GM11168 (cell line): ENCODE measurements at regions not wholly inside any gene's neighbourhood (a gene's known extent, or its start where the extent isn't known, plus 50 kb on each side); places are given as distances from the start of the nearest gene placed in this dataset.

ENCODE experiments used
- in situ Hi-C: fragments of 300-500 bp; cut with MboI; formaldehyde crosslinking; loops from one replicate; pipeline ENCODE4 v1.12.0; 2022; ENCODE audit warnings: low sequenced_read_pairs; ENCODE audit not compliant: unreplicated experiment

DNA sequence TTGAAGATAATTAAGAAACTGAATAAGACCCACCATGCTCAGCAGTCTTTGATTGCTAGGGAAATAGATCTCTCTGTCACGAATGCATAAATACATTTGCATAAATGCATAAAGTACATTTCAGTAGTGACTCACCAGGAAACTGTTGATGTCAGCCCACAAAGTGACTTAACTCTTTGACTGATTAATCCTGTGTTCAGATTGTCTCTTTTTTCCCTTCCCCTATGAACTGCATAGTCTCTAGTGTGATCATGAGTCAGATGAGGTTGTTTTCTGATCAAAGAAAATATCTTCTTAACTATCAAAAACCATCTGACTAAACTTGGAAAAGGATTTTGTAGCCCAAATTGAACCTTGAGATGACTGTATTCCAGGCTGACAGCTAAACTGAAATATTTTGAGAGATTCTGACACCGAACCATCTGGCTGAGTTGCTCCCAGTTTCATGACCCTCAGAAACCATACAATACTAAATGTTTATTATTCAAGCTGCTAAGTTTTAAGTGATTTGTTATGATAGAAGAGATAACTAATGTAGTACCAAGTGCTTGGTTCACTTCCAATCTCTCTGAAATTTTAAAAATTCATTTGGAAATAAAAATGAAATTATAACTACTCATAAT, 1381.5 kb upstream of the AGA start:
- in situ Hi-C loops, result no loop called here

DNA sequence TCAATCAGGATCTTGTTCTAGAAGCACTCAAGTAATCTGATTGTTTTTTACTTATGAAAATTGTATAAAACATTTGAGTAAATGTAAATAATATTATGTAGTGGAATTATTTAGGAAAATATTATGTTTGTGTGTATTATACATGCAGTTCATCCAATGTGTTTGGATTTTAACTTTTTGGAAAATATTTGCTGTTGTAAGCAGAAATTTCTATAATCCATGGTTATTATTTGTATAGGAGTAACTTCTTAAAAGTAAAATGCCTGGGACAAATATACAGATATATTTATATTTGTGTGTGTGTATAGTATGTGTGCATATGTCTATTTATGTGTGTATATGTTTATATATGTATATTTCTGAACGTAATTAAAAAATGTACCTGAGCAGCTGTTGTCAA, 1394.6 kb upstream of the AGA start:
- in situ Hi-C loops, result no loop called here

DNA sequence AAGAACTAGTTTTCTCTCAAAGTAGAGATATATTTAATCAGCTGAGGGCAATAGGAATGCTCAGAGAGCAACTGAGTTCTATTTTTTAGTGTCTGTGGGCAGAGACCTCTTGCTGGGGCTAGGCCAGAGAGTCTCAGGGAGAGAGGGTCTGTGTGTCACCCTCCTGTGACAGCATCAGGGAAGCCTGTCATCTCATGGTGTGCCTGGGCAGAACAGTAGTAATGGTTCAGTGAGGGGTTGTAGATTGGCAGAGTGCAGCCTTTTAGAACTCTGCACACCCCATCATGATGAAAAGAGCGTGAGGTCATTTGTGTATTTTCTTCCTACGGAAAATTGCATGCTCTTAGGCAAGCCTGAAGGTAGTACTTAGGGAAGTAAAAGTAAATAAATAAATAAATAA, 1396.5 kb upstream of the AGA start:
- in situ Hi-C loops, result no loop called here

DNA sequence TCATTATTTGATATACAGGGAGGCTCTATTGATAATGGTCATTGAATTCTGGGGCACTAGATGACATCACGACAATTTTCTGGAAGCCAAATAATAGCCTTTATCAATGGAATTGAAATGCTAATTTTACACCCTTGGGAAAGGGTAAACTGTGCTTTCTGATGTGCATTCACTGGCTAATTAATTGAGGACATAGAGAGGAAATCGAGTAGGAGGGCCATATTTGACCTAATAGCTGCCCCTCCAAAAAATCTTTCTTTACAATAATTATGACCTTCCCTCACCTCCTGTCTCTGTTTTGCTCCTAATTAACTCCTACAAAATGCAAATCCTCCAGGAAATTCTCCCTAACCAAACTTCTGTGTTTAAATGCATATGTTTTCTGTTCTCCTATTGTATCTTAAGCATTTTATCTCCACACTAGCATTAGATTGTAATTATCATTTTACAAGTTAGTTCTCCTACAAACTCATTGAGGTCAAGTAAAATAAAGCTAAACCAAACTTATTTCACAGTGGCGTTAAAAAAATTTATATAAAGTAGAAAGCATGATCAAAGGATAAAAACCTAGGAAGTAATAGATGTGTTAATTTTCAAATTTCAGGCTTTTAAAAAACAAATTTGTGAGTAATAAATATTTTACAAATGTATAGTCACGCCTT, 1414.0 kb upstream of the AGA start:
- in situ Hi-C loops, result no loop called here

DNA sequence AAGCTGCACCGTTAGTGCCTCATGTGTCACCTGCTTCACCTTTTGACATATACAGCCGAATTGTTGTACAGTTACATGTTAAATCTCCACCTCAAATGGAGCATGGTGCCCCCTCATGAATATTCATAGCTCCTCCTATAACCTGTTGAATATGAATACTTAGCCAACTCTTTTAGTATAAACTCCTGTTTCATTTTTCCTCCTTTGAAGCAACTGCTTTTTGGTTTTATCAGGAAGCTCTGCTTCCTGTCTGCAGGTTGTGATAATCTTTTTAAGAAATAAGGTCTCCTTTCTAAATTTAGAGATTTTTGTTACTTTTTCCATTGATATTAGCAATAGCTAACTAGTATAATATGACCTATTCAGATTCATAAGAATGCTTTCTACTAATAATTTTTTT, 1429.2 kb upstream of the AGA start:
- in situ Hi-C loops, result no loop called here

DNA sequence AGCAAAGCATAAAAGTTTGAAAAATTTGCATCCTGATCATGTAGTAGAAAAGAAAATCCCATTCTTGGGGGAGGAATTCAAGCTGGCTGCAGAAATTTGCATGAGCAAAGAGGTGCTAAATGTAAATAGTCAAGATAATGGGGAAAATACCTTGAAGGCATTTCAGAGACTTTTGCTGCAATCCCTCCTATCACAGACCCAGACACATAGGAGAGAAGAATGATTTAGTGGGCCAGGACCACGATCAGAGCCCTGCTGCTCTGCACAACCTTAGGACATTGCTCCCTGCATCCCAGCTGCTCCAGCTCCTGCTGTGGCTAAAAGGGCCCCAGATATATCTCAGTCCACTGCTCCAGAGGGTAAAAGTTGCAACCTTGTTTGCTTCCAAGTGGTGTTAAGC, 1439.7 kb upstream of the AGA start:
- in situ Hi-C loops, result no loop called here

DNA sequence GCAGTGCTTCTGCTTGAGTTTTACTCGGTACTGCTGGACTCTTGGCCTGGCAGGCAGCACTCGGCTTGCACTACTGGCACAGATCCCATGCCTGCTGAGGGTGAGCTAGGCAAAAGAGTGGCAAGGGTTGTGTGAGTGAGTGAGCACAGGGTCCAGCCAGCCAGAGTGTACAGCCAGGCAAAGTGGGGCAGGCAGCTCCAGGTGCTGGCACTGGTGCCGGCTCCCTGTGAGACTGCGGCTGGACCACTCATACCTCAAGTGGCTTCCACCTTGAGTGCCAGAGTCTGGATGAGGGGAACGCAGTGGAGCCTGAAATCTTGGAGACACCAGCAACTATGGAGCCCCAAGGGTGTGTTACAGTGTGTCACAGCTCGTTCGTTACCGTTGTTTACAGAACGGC, 1451.9 kb upstream of the AGA start:
- in situ Hi-C loops, result no loop called here

DNA sequence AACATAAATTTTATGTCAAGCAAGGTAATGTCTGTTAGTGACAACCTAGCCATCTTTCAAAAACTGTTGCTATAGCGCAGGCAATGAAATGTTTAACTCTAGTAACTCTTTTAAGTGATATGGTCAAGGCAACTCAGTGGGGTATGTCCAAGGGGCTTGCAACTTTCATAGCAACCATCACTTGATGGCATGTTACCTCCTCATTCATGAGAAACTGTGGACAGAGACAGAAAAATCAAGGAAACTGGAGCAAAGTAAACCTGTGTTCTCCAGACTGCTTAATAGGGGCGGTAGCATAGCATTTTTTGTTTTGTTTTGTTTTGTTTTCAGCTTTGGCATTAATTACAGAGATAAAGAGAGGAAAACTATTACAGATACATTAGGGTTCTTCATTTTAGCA, 1456.8 kb upstream of the AGA start:
- in situ Hi-C loops, result no loop called here

DNA sequence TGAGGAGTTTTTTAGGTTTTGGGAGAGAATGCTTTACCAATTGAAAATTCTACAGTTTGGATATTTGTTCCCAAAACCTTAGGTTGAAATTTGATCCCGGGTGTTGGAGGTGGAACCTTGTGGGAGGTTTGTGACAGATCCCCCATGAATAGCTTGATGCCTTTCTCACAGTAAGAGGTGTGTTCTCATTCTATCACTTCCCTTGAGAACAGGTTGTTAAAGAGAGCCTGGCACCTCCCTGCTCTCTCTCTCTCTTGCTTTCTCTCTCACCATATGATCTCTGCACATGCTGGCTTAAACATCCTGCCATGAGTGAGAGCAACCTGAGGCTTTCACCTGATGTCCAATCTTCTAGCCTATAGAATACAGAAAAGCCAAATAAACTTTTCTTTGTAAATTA, 1475.5 kb upstream of the AGA start:
- in situ Hi-C loops, result no loop called here

DNA sequence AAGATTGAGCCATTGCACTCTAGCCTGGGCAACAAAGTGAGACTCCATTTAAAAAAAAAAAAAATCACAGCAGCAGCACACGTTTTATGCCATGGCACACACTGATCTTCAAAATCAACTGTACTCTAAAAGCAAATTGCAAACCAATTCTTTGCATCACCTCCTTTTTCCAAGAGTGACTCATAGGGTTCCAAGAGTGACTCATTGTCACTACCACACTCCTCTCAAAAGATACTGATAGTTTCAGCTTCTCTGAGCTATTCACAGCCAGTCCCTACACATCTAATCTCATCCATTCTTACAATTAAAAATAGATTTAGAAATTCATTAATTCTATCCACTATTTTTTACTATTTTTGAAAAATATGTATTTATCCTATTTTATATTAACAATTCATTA, 1494.9 kb upstream of the AGA start:
- in situ Hi-C loops, result no loop called here

DNA sequence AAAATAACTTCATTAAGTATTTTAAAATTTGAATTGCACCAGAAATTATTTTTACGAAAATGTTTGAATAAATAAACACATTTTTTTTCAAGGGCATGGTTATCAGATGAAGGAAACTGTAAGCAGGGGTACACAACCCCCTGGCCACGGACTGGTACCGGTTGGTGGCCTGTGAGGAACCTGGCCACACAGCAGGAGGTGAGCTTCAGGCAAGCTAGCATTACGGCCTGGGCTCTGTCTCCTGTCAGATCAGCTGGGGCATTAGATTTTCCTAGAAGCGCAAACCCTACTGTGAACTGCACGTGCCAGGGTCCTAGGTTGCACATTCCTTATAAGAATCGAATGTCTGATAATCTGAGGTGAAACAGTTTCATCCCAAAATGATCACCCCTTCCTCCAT, 1499.7 kb upstream of the AGA start:
- in situ Hi-C loops, result no loop called here

DNA sequence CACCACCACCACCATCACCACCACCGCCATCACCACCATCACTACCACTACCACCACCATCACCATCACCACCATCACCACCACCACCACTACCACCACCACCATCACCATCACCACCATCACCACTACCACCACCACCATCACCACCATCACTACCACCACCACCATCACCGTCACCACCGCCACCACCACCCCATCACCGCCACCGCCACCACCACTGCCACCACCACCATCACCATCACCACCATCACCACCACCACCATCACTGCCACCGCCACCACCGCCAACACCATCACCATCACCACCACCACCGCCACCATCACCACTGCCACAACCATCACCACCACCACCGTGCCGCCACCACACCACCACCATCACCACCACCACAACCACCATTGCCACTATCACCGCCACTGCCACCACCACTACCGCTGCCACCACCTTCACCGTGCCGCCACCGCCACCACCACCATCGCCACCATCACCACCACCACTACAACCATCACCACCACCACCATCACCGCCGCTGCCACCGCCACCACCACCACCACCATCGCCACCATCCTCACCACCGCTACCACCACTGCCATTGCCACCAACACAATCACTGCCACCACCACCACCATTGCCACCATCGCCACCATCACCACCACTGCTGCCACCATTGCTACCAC, 1511.3 kb upstream of the AGA start:
- in situ Hi-C loops, result no loop called here

DNA sequence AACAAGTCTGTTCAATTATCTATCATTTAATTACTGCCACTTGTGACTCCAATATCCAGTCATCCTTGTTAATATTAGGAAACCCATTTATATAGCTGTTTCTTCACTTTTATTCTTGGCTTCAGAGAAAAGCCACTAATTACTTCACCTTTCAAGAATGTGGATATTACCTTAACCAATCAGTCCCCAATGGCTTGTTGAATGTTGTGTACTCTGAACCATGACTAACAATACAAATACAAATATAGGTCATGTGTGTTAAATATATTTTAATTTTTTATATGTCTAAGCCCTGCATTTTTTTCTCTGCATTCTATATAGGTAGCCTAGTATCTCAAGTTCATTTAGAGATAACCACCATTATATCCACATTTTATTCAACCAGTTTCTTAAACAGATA, 1513.4 kb upstream of the AGA start:
- in situ Hi-C loops, result no loop called here

DNA sequence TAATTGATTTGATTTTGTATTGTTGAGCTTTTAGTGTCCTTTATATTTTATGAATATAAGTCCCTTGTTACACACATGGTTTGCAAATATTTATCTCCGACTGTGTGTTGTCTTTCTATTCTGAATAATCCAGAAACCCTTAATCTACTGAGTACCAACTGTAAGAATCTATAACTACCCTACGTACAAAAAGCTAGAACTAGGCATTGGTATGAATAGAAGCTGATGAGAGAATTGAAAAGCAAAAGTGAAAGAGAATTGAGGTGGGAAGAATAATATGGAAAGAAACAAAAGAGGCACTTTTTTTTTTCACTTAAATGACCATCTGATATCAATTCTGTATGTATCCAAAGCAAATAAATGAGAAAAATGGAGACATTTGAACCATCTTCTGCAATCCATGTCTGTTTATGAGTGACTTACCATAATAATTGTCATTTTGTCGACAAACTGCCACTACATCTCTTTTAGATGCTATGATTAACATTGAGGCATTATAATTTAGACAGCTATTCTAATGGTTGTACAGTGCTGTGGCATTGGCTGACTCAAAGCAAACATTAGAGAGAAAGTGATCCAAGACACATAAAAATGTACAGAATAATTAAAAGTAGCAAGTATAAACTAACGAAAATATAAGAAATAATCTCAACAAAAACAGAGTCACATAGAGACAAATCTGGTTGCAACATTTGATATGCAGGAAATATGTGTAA, 1516.6 kb upstream of the AGA start:
- in situ Hi-C loops, result no loop called here

DNA sequence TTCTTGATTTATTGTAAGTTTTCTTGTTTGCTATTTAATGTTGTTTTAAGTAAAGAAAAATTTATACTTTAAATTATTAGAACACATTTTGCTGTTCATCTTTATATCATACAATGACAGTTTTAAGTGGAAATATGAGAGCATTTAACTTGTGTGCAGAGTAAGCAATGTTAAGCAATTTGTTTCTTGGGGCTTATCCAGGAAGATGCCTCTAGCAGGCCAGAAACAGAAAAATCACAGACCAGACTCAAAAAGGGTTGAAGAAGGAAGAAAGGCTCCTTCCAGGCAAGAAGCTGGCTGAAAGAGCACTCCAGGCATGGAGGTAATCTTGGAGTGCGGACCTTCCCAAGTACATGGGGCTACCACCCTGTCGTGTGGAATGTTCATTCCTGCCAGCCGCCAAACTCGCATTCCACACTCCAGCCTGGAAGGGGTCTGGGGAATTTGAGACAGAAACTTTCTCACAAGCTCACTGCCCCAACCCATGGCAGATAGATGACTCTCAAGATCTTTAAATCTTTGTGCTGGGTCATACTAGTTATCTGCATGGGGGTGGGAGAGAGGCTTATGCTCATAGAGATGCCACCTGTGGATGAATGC, 1521.3 kb upstream of the AGA start:
- in situ Hi-C loops, result no loop called here

DNA sequence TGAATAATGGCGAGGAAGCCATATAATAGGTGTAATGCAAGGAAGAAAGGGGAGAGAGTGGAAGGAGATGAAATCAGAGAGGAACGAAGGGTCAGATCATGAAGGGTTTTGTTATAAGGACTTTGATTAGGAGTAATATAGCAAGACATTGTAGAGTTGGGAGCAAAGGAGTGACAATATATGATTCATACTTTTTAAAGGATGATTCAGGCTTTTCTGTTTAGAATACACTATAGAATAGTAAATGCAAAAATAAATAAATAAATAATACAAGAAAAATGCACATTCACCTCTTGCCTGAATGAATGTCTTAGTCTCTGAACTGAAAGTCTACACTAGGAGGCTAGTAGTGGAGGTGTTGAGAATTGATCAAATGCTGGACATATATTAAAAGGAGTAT, 1524.4 kb upstream of the AGA start:
- in situ Hi-C loops, result no loop called here

DNA sequence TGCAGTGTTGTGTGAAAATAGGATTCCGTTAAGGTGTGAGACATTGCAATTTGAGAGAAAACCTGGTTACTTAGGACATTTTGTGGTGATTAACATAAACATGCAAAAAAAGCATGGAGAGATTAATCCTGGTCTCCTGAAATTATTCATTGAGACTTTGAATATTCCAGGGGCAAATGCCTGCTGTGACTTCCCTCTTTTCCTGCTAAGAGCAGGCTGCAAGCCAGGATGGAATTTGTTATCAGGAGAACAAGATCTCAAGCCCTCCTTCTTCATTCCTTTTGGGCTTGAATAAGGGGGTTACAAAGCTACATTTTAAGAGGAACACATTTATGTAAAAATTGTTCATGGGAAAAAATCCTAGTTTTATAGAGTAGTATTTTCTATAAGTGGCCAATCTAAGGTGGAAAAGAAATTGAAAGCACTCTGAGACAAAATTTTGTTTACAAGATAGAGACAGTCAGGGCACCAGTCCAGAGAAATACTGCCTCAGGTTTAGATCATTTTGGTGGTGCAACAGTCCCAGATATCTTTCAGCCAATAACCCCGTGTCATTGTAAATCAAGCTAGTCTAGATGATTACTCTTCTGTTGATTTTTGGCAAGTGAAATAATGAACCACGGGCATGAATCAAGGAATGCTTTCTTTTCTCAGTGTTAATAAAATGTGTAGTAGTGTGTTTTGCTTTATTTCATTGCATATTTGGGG, 1528.3 kb upstream of the AGA start:
- in situ Hi-C loops, result no loop called here

DNA sequence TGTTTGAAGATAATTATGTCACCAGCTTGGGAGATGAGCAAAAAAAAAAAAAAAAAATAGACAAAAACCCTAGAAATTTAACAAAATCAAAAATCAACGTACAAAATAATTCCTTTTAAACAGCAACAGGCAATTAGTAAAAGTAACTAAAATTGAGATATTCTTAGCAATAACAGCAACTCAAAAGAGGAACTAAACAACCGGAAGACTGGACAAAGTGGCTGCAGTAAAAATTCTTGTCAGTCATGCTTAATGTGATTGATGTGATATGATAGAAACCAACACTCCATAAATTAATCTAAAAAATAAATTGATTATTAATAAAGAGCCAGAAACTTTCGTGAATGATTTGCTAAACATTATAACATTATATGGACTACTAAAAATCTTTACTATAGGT, 1534.6 kb upstream of the AGA start:
- in situ Hi-C loops, result no loop called here

DNA sequence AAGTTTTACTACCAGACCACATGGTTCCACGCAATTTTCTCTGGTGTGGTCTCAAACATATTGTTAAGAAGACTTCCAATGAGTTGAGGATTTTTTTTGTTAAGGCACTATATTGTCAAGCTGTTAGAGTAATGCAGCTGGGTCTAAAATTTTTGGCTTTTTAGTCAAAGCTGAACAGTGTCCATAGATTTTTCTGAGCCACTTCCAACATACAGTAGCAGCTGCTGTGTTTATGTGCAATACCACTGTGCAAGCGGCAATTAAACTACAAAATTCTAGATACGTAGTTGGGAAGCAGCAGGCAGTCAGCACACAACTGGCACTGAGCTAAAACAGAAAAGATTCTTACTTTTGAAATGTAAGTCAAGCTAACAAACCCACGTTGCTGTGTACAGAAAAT, 1551.1 kb upstream of the AGA start:
- in situ Hi-C loops, result no loop called here

DNA sequence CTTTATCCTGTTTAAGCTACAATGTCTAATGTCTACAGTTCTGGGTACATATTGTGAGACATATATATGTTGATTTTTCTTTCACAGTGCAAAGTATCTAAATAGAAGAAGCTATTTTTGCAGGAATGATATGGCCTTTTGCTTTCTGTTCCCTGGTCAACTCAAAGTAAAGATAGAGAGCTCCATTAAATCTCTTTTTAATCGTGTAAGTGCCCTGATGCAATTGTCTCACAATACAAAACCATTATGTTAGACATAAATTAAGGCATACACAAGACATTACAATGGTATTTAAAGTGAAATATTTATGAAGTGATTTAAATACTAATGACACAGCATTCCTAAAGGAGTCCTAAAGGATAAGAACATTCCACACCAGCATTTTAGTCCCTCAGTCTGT, 1559.7 kb upstream of the AGA start:
- in situ Hi-C loops, result no loop called here
